GM11168 (cell line): ENCODE measurements at regions not wholly inside any gene's neighbourhood (a gene's known extent, or its start where the extent isn't known, plus 50 kb on each side); places are given as distances from the start of the nearest gene placed in this dataset.

Experiments used
- in situ Hi-C: fragments of 300-500 bp; cut with MboI; formaldehyde crosslinking; loops from one replicate; pipeline ENCODE4 v1.12.0; 2022; ENCODE audit warnings: low sequenced_read_pairs; ENCODE audit not compliant: unreplicated experiment

- in situ Hi-C loops, result no loop called here
Observed at GRCh38 chr7:15967551-15967950, 281.1 kb upstream of the MEOX2 start.

- in situ Hi-C loops, result no loop called here
Observed at GRCh38 chr7:15967121-15967520, 280.6 kb upstream of the MEOX2 start.

- in situ Hi-C loops, result no loop called here
Observed at GRCh38 chr7:15963206-15963605, 276.7 kb upstream of the MEOX2 start.

GRCh38 chr7:15954671-15955354, 268.3 kb upstream of the MEOX2 start:
- in situ Hi-C loops, result no loop called here

GRCh38 chr7:15950299-15950698, 263.8 kb upstream of the MEOX2 start:
- in situ Hi-C loops, result no loop called here

- in situ Hi-C loops, result no loop called here
Observed at GRCh38 chr7:15947754-15948153, 261.3 kb upstream of the MEOX2 start.

GRCh38 chr7:15938115-15938514, 251.6 kb upstream of the MEOX2 start:
- in situ Hi-C loops, result no loop called here

- in situ Hi-C loops, result no loop called here
Observed at GRCh38 chr7:15937571-15937970, 251.1 kb upstream of the MEOX2 start.

- in situ Hi-C loops, result no loop called here
Observed at GRCh38 chr7:15936991-15937390, 250.5 kb upstream of the MEOX2 start.

- in situ Hi-C loops, result no loop called here
Observed at GRCh38 chr7:15932318-15932717, 245.8 kb upstream of the MEOX2 start.

GRCh38 chr7:15929411-15929810, 242.9 kb upstream of the MEOX2 start:
- in situ Hi-C loops, result no loop called here

GRCh38 chr7:15925608-15926007, 239.1 kb upstream of the MEOX2 start:
- in situ Hi-C loops, result no loop called here

GRCh38 chr7:15924910-15925309, 238.4 kb upstream of the MEOX2 start:
- in situ Hi-C loops, result no loop called here

- in situ Hi-C loops, result no loop called here
Observed at GRCh38 chr7:15922002-15922401, 235.5 kb upstream of the MEOX2 start.

GRCh38 chr7:15921576-15921975, 235.1 kb upstream of the MEOX2 start:
- in situ Hi-C loops, result no loop called here

GRCh38 chr7:15920953-15921352, 234.5 kb upstream of the MEOX2 start:
- in situ Hi-C loops, result no loop called here

- in situ Hi-C loops, result no loop called here
Observed at GRCh38 chr7:15916681-15917380, 230.3 kb upstream of the MEOX2 start.

GRCh38 chr7:15915686-15916293, 229.3 kb upstream of the MEOX2 start:
- in situ Hi-C loops, result no loop called here

GRCh38 chr7:15914611-15915010, 228.1 kb upstream of the MEOX2 start:
- in situ Hi-C loops, result no loop called here

GRCh38 chr7:15906436-15906835, 220.0 kb upstream of the MEOX2 start:
- in situ Hi-C loops, result no loop called here

- in situ Hi-C loops, result no loop called here
Observed at GRCh38 chr7:15905251-15906040, 219.0 kb upstream of the MEOX2 start.
